ENCODE measurements at regions not wholly inside any gene's neighbourhood (a gene's known extent, or its start where the extent isn't known, plus 50 kb on each side); places are given as distances from the start of the nearest gene placed in this dataset.

- Mint-ChIP-seq H3K36me3 (ENCODE audit: low read depth) (no peaks in the 10 kb centered on the region), H3K4me1 (ENCODE audit: low read depth) (peaks cover 7% of the 10 kb centered on the region)
Measured at GRCh38 chr4:100605144-100605543, 87.3 kb upstream of the EMCN start.

GRCh38 chr4:100593935-100594334 is 76.1 kb upstream of the EMCN start:
- H3K4me3 Mint-ChIP-seq, result no peak overlapping the region
- H3K9me3 Mint-ChIP-seq, result no peaks in the 10 kb centered on the region
- no peaks in the 10 kb centered on the region for H3K36me3 Mint-ChIP-seq (ENCODE audit: low read depth)
- no peak overlapping the region for H3K27ac Mint-ChIP-seq
- peaks cover 4% of the 10 kb centered on the region for H3K27me3 Mint-ChIP-seq
- no peak for DNase-seq
- peaks cover 9% of the 10 kb centered on the region for H3K4me1 Mint-ChIP-seq (ENCODE audit: low read depth)

More at GRCh38 chr4:100605144-100605543, 87.3 kb upstream of the EMCN start:
- H3K9me3 Mint-ChIP-seq, result no peaks in the 10 kb centered on the region
- DNase-seq, result no peak
- no peaks in the 10 kb centered on the region for H3K27me3 Mint-ChIP-seq
- no peak overlapping the region for H3K27ac Mint-ChIP-seq
- H3K4me3 Mint-ChIP-seq, result no peak overlapping the region

- H3K27ac Mint-ChIP-seq, result no peak overlapping the region
- H3K9me3 Mint-ChIP-seq, result no peaks in the 10 kb centered on the region
- H3K4me3 Mint-ChIP-seq, result no peak overlapping the region
- H3K36me3 Mint-ChIP-seq (ENCODE audit: low read depth), result no peaks in the 10 kb centered on the region
- H3K4me1 Mint-ChIP-seq (ENCODE audit: low read depth), result peaks cover 9% of the 10 kb centered on the region
- H3K27me3 Mint-ChIP-seq, result peaks cover 4% of the 10 kb centered on the region
- no peak for DNase-seq
Measured at GRCh38 chr4:100591161-100591876, 73.5 kb upstream of the EMCN start.

GRCh38 chr4:100590325-100590724 is 72.5 kb upstream of the EMCN start:
- H3K4me3 Mint-ChIP-seq, result no peak overlapping the region

GRCh38 chr4:100588076-100588475 is 70.3 kb upstream of the EMCN start:
- peaks cover 9% of the 10 kb centered on the region for H3K4me1 Mint-ChIP-seq (ENCODE audit: low read depth)
- no peaks in the 10 kb centered on the region for H3K9me3 Mint-ChIP-seq
- no peak for DNase-seq
- peaks cover 4% of the 10 kb centered on the region for H3K27me3 Mint-ChIP-seq
- no peak overlapping the region for H3K4me3 Mint-ChIP-seq
- H3K36me3 Mint-ChIP-seq (ENCODE audit: low read depth), result no peaks in the 10 kb centered on the region
- H3K27ac Mint-ChIP-seq, result no peak overlapping the region

More at GRCh38 chr4:100590325-100590724, 72.5 kb upstream of the EMCN start:
- peaks cover 4% of the 10 kb centered on the region for H3K27me3 Mint-ChIP-seq
- no peaks in the 10 kb centered on the region for H3K9me3 Mint-ChIP-seq
- no peak for DNase-seq
- H3K27ac Mint-ChIP-seq, result peak overlapping the region; percentile 47
- H3K36me3 Mint-ChIP-seq (ENCODE audit: low read depth), result no peaks in the 10 kb centered on the region
- peaks cover 9% of the 10 kb centered on the region for H3K4me1 Mint-ChIP-seq (ENCODE audit: low read depth)

- no peak overlapping the region for H3K27ac Mint-ChIP-seq
Measured at GRCh38 chr4:100582146-100582545, 64.3 kb upstream of the EMCN start.

GRCh38 chr4:100581337-100581736 is 63.5 kb upstream of the EMCN start:
- H3K4me3 Mint-ChIP-seq, result no peak overlapping the region
- no peaks in the 10 kb centered on the region for H3K4me1 Mint-ChIP-seq (ENCODE audit: low read depth)
- no peaks in the 10 kb centered on the region for H3K27me3 Mint-ChIP-seq
- H3K27ac Mint-ChIP-seq, result no peak overlapping the region
- no peaks in the 10 kb centered on the region for H3K9me3 Mint-ChIP-seq
- no peak for DNase-seq
- no peaks in the 10 kb centered on the region for H3K36me3 Mint-ChIP-seq (ENCODE audit: low read depth)

More at GRCh38 chr4:100582146-100582545, 64.3 kb upstream of the EMCN start:
- Mint-ChIP-seq H3K27me3 (no peaks in the 10 kb centered on the region), H3K9me3 (no peaks in the 10 kb centered on the region), H3K4me3 (no peak overlapping the region), H3K4me1 (ENCODE audit: low read depth) (no peaks in the 10 kb centered on the region), H3K36me3 (ENCODE audit: low read depth) (no peaks in the 10 kb centered on the region)
- no peak for DNase-seq

GRCh38 chr4:100576570-100576969 is 58.7 kb upstream of the EMCN start:
- H3K27ac Mint-ChIP-seq, result no peak overlapping the region
- no peak for DNase-seq
- H3K4me3 Mint-ChIP-seq, result no peak overlapping the region
- no peaks in the 10 kb centered on the region for H3K36me3 Mint-ChIP-seq (ENCODE audit: low read depth)
- H3K9me3 Mint-ChIP-seq, result no peaks in the 10 kb centered on the region
- no peaks in the 10 kb centered on the region for H3K4me1 Mint-ChIP-seq (ENCODE audit: low read depth)
- no peaks in the 10 kb centered on the region for H3K27me3 Mint-ChIP-seq

GRCh38 chr4:100574607-100575006 is 56.8 kb upstream of the EMCN start:
- Mint-ChIP-seq H3K27ac (no peak overlapping the region), H3K4me1 (ENCODE audit: low read depth) (no peaks in the 10 kb centered on the region), H3K9me3 (no peaks in the 10 kb centered on the region), H3K4me3 (no peak overlapping the region), H3K36me3 (ENCODE audit: low read depth) (no peaks in the 10 kb centered on the region), H3K27me3 (no peaks in the 10 kb centered on the region)
- no peak for DNase-seq

- peak; percentile 31 for DNase-seq
Measured at GRCh38 chr4:100569196-100569595, 51.4 kb upstream of the EMCN start.

More at GRCh38 chr4:100569196-100569595, 51.4 kb upstream of the EMCN start:
- H3K36me3 Mint-ChIP-seq (ENCODE audit: low read depth), result no peaks in the 10 kb centered on the region
- H3K27me3 Mint-ChIP-seq, result no peaks in the 10 kb centered on the region
- H3K4me3 Mint-ChIP-seq, result peak overlapping the region; percentile 4
- peaks cover 32% of the 10 kb centered on the region for H3K4me1 Mint-ChIP-seq (ENCODE audit: low read depth)
- peak overlapping the region; percentile 35 for H3K27ac Mint-ChIP-seq
- no peaks in the 10 kb centered on the region for H3K9me3 Mint-ChIP-seq
